BE2C (cell line): ENCODE measurements at regions not wholly inside any gene's neighbourhood (a gene's known extent, or its start where the extent isn't known, plus 50 kb on each side); places are given as distances from the start of the nearest gene placed in this dataset.

Experiments
- DNase-seq: peaks from one replicate; pipeline ENCODE4 v3.0.0-alpha.2; 2020
- H3K27me3 ChIP-seq: fragments of 250-450 bp; sonication (Bioruptor Pico); 2 replicates; pipeline ENCODE4 v1.5.1; 2020; ENCODE audit warnings: mild to moderate bottlenecking
- H3K36me3 ChIP-seq: fragments of 250-450 bp; sonication (Bioruptor Pico); 2 replicates; pipeline ENCODE4 v1.5.1; 2020; ENCODE audit warnings: mild to moderate bottlenecking
- H3K4me1 ChIP-seq: fragments of 250-450 bp; sonication (Bioruptor Pico); 2 replicates; pipeline ENCODE4 v1.5.1; 2020
- H3K4me3 ChIP-seq: 2 replicates; pipeline ENCODE4 v1.5.1; 2011; ENCODE audit warnings: low read depth, low read length
- H3K9me3 ChIP-seq: fragments of 250-450 bp; sonication (Bioruptor Pico); 2 replicates; pipeline ENCODE4 v1.5.1; 2020
- TF ChIP-seq, protein P1 (sequence below): IDR thresholded peaks from 2 replicates; pipeline ENCODE4 v1.5.1; 2012; ENCODE audit warnings: mild to moderate bottlenecking, low read depth, low read length

- H3K9me3 ChIP-seq = no peaks in the 10 kb centered on the region
- H3K4me1 ChIP-seq = no peaks in the 10 kb centered on the region
- no peak overlapping the region for H3K4me3 ChIP-seq
- no peak for DNase-seq
- TF ChIP-seq, protein P1, sequence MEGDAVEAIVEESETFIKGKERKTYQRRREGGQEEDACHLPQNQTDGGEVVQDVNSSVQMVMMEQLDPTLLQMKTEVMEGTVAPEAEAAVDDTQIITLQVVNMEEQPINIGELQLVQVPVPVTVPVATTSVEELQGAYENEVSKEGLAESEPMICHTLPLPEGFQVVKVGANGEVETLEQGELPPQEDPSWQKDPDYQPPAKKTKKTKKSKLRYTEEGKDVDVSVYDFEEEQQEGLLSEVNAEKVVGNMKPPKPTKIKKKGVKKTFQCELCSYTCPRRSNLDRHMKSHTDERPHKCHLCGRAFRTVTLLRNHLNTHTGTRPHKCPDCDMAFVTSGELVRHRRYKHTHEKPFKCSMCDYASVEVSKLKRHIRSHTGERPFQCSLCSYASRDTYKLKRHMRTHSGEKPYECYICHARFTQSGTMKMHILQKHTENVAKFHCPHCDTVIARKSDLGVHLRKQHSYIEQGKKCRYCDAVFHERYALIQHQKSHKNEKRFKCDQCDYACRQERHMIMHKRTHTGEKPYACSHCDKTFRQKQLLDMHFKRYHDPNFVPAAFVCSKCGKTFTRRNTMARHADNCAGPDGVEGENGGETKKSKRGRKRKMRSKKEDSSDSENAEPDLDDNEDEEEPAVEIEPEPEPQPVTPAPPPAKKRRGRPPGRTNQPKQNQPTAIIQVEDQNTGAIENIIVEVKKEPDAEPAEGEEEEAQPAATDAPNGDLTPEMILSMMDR = no peak
- peaks cover 7% of the 10 kb centered on the region for H3K27me3 ChIP-seq
- H3K36me3 ChIP-seq = no peaks in the 10 kb centered on the region
Measured at GRCh38 chr4:113822555-113823290, 61.2 kb upstream of the CAMK2D start.

GRCh38 chr4:113821856-113822255 is 60.3 kb upstream of the CAMK2D start:
- Histone ChIP-seq H3K9me3 (no peaks in the 10 kb centered on the region), H3K4me1 (no peaks in the 10 kb centered on the region), H3K27me3 (peaks cover 7% of the 10 kb centered on the region), H3K36me3 (no peaks in the 10 kb centered on the region), H3K4me3 (no peak overlapping the region)
- DNase-seq = no peak
- TF ChIP-seq, protein P1 = no peak

GRCh38 chr4:113820108-113820507 is 58.6 kb upstream of the CAMK2D start:
- Histone ChIP-seq H3K4me1 (no peaks in the 10 kb centered on the region), H3K4me3 (no peak overlapping the region)
- TF ChIP-seq, protein P1 = no peak

DNA sequence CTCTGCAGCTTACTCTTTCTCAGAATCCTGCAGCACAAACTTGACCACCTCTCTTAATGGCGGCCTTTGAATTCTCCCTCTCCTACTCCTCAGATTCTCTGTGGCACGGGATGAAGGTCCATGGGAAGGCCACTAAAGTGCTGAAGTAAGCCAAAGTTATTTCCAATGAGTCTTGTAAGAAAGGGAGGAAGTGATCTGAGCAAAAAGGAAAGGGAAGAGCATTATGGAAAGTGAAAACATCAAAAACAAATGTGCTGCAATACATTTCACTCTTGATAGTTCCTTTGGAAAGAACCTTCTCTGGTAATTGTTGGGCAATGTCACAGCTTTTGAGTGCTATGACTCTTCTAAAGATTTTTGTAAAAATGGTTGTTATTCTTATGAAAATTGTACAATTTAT is 54.3 kb upstream of the CAMK2D start:
- Histone ChIP-seq H3K4me1 (no peaks in the 10 kb centered on the region), H3K36me3 (no peaks in the 10 kb centered on the region), H3K9me3 (no peaks in the 10 kb centered on the region), H3K27me3 (peaks cover 5% of the 10 kb centered on the region), H3K4me3 (no peak overlapping the region)
- DNase-seq = no peak
- TF ChIP-seq, protein P1 = no peak

More at GRCh38 chr4:113820108-113820507, 58.6 kb upstream of the CAMK2D start:
- Histone ChIP-seq H3K36me3 (no peaks in the 10 kb centered on the region), H3K27me3 (peaks cover 7% of the 10 kb centered on the region), H3K9me3 (no peaks in the 10 kb centered on the region)
- no peak for DNase-seq

GRCh38 chr4:113811359-113811758 is 49.8 kb upstream of the CAMK2D start:
- Histone ChIP-seq H3K9me3 (no peaks in the 10 kb centered on the region), H3K4me1 (no peaks in the 10 kb centered on the region), H3K36me3 (no peaks in the 10 kb centered on the region), H3K27me3 (peaks cover 9% of the 10 kb centered on the region; the same call in 1 of the 2 replicates), H3K4me3 (no peak overlapping the region)
- TF ChIP-seq, protein P1 = no peak
- no peak for DNase-seq
